ENCODE measurements at regions not wholly inside any gene's neighbourhood (a gene's known extent, or its start where the extent isn't known, plus 50 kb on each side); places are given as distances from the start of the nearest gene placed in this dataset.

DNA sequence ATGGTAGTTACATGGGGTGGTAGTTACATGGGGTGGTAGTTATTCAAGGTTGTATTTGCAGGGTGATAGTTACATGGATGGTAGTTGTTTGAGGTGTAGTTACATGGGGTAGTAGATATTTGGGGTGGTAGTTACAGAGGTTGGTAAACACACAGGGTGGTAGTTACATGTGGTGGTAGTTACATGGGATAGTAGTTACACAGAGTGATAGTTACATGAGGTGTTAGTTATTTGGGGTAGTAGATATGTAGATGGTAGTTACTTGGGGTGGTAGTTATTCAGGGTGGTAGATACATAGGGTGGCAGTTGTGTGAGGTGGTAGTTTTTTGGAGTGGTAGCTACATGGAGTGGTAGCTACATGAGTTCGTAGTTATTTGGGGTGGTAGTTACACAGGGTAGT, 221.3 kb upstream of the CST7 start:
- TF ChIP-seq POLR2A (IDR thresholded peaks at IDR 0.05; ENCODE audit: low read length) (no peak), GATA1 (IDR thresholded peaks at IDR 0.05; ENCODE audit: low read depth, low read length) (no peak)

Data from erythroblast (primary cell).